Aorta (tissue), 5 donors: ENCODE measurements at regions not wholly inside any gene's neighbourhood (a gene's known extent, or its start where the extent isn't known, plus 50 kb on each side); places are given as distances from the start of the nearest gene placed in this dataset.
A peak's percentile ranks its signal among the peaks of the same experiment; 100 is the strongest.

Experiments
- ATAC-seq: fragments of 200-7000 bp; cut with Tn5 transposase; one replicate; pipeline ENCODE4 v1.9.1; 2022; ENCODE audit warnings: moderate library complexity; ENCODE audit not compliant: low FRiP score
- DNase-seq, 2 donors: peaks; one replicate each; pipeline ENCODE4 v3.0.0-alpha.2; 2020
- H3K27ac ChIP-seq, 2 donors: one replicate each; pipeline ENCODE4 v1.5.1; 2013; ENCODE audit warnings: low read length in 2 of 2, mild to moderate bottlenecking in 2 of 2, moderate library complexity in 2 of 2, control low read depth in 1 of 2, inconsistent platforms in 1 of 2, low read depth in 1 of 2
- H3K27me3 ChIP-seq, 2 donors: one replicate each; pipeline ENCODE4 v1.6.1; 2013; ENCODE audit warnings: control low read depth in 1 of 2, low read length in 1 of 2, mild to moderate bottlenecking in 1 of 2, moderate library complexity in 1 of 2; ENCODE audit not compliant: insufficient read depth in 2 of 2, control insufficient read depth in 1 of 2
- H3K36me3 ChIP-seq, 2 donors: one replicate each; pipeline ENCODE4 v1.6.1; 2013; ENCODE audit warnings: control low read depth in 1 of 2, low read length in 1 of 2, mild to moderate bottlenecking in 1 of 2; ENCODE audit not compliant: insufficient read depth in 2 of 2, control insufficient read depth in 1 of 2
- H3K4me1 ChIP-seq, 2 donors: one replicate each; pipeline ENCODE4 v1.6.1; 2013; ENCODE audit warnings: low read length in 2 of 2, control low read depth in 1 of 2, mild to moderate bottlenecking in 1 of 2, moderate library complexity in 1 of 2; ENCODE audit not compliant: insufficient read depth in 2 of 2, control insufficient read depth in 1 of 2
- H3K4me3 ChIP-seq, 2 donors: one replicate each; pipeline ENCODE4 v1.5.1; 2013; ENCODE audit warnings: low read length in 2 of 2, control low read depth in 1 of 2, mild to moderate bottlenecking in 1 of 2
- H3K9me3 ChIP-seq: one replicate; pipeline ENCODE4 v1.6.1; 2013; ENCODE audit warnings: mild to moderate bottlenecking, low read length; ENCODE audit not compliant: control insufficient read depth
- WGBS, 2 donors: extraction: QIAGEN DNeasy Blood & Tissue Kit; methylation state at CpG; one replicate each; pipeline ENCODE4 v1.1.7; 2013; 5-methylcytosine and 5-hydroxymethylcytosine counted together
- intact Hi-C, 2 donors: fragments of 100-400 bp; cut with DNase I; formaldehyde crosslinking; loops; one replicate each; pipeline versions ENCODE4 v1.14.2 to v1.15.0; 2022
- donor health status: healthy with polysubstance abuse.
- donor health status: Bipolar disorder and iron deficiency.
- donor health status: DM: no; HTN: no; CAD: no.
- donor health status: DM: no; HTN: no; CAD: no.
- donor health status: DM: yes; HTN: yes; CAD: no.

DNA sequence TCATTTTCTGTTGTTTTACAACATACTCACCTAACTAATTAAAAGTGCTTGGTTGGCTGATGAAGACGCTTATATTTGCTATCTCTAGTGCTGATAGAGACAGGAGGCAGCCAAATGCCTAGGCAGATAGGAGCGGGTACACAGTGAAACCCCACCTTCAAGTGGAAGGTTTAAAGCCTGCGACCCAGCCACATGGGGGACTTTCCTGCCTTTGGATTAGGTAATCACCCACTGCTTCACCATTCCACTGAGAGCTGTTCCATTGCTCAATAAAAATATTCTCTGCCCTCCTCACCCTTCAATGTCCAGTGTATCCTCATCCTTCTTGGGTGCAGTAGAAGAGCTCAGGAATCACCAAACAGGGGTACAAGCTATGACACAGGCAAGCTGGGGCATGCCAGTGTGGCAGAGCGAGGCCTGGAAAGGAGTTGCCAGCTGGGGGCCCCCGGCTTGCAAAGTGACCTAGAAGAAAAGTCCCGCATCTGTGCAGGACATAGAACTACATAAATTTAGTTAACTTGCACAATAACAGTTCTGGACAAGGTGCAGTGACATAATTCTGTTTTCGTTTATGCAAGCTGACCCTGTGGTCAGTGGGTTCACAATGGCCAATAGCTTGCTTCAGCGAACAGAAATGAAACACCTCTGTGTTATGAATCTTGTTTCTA lies 112.0 kb upstream of the MLIP start:
- intact Hi-C loops: no loop called here
- no peaks in the 10 kb centered on the region for H3K9me3 ChIP-seq
- no peaks in the 10 kb centered on the region for H3K4me1 ChIP-seq
- H3K36me3 ChIP-seq: no peaks in the 10 kb centered on the region
- ATAC-seq (no peak), DNase-seq (no peak)
- no peak overlapping the region for H3K27ac ChIP-seq
- H3K27me3 ChIP-seq: no peaks in the 10 kb centered on the region
- WGBS, 2 donors: 90 to 91% methylated on average over 8 of the region's 8 CpGs
- H3K4me3 ChIP-seq: no peak overlapping the region

DNA sequence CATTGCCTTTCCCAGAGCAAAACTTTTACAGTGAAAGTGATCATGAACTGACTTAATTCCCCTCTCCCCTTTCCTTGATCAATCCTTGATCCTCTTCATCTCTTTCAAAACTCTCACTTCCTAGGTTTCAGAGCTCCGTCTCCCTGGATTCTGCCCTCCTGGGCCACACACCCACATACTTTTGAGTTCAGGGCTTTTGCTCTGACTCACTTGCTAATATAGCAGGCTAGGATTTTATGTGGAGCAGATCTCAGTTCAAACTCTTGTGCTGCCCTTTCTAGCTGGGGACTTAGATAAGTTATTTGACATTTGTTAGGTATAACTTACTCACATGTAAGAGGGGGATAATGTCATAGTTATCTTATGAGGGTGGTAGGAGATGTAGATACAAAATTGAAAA lies 109.1 kb upstream of the MLIP start:
- H3K4me3 ChIP-seq: no peak overlapping the region
- H3K27me3 ChIP-seq: no peaks in the 10 kb centered on the region
- no peaks in the 10 kb centered on the region for H3K9me3 ChIP-seq
- no peaks in the 10 kb centered on the region for H3K36me3 ChIP-seq
- 73 to 77% methylated on average over 1 of the region's 1 CpG for WGBS, 2 donors
- no peak for ATAC-seq
- no peak for DNase-seq
- intact Hi-C loops: no loop called here
- no peaks in the 10 kb centered on the region for H3K4me1 ChIP-seq
- no peak overlapping the region for H3K27ac ChIP-seq

DNA sequence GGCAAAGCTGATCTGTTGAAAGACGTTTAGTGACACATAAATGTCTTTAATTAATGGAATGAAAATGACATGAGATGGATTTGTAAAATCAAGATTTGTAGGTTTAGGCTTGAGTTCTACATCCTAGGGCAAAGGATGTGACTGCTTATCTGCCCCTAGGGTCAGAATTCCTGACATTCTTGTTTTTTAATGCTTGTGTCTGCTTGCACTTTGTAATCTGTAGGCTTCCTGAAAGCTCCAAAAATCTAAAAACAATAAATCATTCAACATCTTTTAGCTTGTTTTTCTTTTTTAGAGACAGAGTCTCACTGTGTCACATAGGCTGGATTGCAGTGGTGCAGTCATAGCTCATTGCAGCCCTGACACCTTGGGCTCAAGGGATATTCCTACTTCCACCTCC lies 107.9 kb upstream of the MLIP start:
- 38 to 44% methylated on average over 1 of the region's 1 CpG for WGBS, 2 donors
- intact Hi-C loops: no loop called here
- Histone ChIP-seq H3K36me3 (no peaks in the 10 kb centered on the region), H3K27ac (no peak overlapping the region), H3K4me1 (no peaks in the 10 kb centered on the region), H3K27me3 (no peaks in the 10 kb centered on the region), H3K4me3 (no peak overlapping the region), H3K9me3 (no peaks in the 10 kb centered on the region)
- no peak for ATAC-seq
- DNase-seq: no peak

DNA sequence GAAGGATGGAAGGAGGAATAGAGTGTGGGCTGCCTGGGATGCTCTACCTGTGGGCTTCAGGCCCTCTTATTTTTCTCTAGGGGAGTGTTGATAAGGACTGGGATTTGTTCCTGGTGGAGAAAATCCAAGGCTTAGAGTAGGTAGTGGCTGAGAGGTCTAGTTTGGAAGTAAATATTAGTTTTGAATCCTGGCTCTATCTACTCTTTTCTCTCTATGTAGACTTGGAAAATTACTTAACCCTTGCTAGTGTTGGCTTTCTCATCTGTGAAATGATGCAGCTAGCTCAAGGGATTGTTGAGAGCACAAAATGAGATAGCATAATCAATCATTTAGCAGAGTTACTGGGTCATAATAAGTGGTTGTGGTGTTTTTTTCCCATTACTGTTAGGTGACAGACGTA lies 102.7 kb upstream of the MLIP start:
- no peak for ATAC-seq
- WGBS, 2 donors: 97 to 99% methylated on average over 1 of the region's 1 CpG

DNA sequence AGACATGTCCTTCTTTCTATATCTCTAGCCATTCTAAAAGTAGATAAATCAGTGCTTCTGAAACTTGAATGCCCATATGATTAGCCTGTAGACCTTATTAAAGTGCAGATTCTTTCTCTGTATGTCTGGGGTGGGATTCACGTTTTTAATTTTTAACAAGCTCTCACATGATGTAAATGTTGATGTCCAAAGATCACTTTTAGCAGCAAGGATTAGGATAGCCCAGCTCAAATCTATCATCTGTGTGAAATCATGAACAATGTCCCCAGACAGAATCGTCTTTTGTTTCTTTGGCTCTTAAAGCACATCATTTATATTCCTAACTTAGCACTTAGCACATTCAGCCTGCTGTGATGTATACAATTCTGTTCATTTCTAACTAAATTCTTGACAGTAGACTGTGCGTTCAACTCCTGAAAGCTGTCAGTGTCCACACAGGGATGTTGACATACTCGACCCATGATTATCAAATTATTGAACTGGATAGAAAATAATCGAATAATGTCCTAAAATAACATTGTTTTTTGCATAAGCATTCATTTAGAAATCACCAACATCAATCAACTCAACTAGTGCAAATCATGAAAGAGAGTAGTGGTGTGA lies 102.1 kb upstream of the MLIP start:
- intact Hi-C loops: no loop called here

More for the DNA sequence above, 102.7 kb upstream of the MLIP start:
- Histone ChIP-seq H3K4me1 (no peaks in the 10 kb centered on the region), H3K27ac (no peak overlapping the region), H3K9me3 (no peaks in the 10 kb centered on the region), H3K27me3 (no peaks in the 10 kb centered on the region), H3K36me3 (no peaks in the 10 kb centered on the region), H3K4me3 (no peak overlapping the region)
- intact Hi-C loops: no loop called here
- DNase-seq: no peak

DNA sequence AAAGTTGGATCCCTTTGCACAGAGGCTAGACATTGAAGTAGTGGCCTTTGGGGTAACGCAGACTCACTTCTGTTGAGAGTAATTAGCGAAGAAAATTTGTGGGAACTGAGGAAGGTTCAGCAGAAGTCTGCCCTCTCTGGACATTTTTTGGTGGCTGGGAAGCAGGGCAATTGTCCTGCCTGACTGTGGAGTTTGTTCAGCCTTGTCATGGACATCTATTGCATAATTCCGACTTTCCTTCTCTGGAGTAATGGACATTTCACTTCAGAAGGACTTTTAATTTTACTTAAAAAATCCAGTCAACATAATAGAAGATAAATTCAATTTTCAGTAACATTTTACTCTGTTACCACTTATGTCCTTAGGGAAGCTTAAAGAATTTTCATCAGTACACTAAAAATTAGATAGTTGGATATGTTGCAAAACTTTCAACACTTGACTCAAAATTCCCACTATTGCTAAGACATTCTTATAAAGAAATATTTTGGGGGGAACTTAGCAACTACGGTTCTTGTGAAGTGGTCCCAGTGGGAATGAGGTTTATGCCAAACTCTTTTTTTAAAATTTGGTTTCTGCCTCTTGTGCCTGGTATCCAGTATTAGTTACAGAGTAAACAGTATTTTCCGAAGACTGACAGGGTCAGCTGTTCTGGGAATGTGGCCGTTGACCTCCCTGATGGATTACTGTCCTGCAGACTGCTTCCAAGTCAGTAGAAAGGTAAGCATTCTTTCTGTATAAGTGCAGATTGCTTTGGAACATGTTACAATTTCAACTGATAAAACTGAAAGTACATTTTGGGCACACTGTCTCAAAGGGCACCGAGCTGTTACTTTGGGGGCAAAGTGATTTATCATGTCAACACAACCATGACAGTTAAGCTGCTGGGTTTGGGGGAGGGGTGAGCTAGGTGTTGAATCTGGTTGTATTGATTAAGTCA lies 100.6 kb upstream of the MLIP start:
- Histone ChIP-seq H3K27me3 (no peaks in the 10 kb centered on the region), H3K9me3 (peaks cover 1% of the 10 kb centered on the region), H3K4me1 (no peaks in the 10 kb centered on the region), H3K27ac (peak overlapping the region in 1 of 2 donors; percentile 17), H3K36me3 (no peaks in the 10 kb centered on the region), H3K4me3 (peak overlapping the region in 1 of 2 donors; percentile 32)
- WGBS, 2 donors: 39 to 40% methylated on average over 7 of the region's 7 CpGs
- DNase-seq (no peak), ATAC-seq (peak; percentile 65)
- intact Hi-C loops: no loop called here

More for the DNA sequence above, 102.1 kb upstream of the MLIP start:
- no peak for DNase-seq
- ATAC-seq: no peak
- H3K4me1 ChIP-seq: no peaks in the 10 kb centered on the region
- no peak overlapping the region for H3K27ac ChIP-seq
- no peak overlapping the region for H3K4me3 ChIP-seq
- no peaks in the 10 kb centered on the region for H3K36me3 ChIP-seq
- 89 to 90% methylated on average over 5 of the region's 5 CpGs for WGBS, 2 donors
- H3K9me3 ChIP-seq: no peaks in the 10 kb centered on the region
- H3K27me3 ChIP-seq: no peaks in the 10 kb centered on the region

DNA sequence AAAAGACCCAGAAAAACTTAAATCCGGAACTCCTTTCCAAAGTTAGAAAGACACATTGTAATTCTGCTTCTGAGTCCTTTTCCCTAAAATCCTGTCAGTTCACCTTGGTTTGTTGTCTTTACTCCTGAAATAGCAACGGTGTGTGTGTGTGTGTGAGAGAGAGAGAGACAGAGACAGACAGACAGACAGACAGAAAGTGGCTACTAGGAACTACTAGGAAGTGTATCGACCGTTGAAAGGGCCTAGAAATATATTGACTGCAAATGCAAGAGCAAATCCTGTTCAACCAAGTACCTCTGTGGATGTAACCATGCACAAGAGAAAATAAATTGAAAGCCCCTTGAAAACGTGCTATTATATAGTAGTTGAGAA lies 100.0 kb upstream of the MLIP start:
- no peak overlapping the region for H3K4me3 ChIP-seq
- no peak overlapping the region for H3K27ac ChIP-seq
- H3K4me1 ChIP-seq: no peaks in the 10 kb centered on the region
- no peaks in the 10 kb centered on the region for H3K27me3 ChIP-seq
- ATAC-seq (no peak), DNase-seq (no peak)
- no peaks in the 10 kb centered on the region for H3K36me3 ChIP-seq
- peaks cover 1% of the 10 kb centered on the region for H3K9me3 ChIP-seq
- WGBS, 2 donors: 28 to 32% methylated on average over 5 of the region's 5 CpGs
- intact Hi-C loops: no loop called here

DNA sequence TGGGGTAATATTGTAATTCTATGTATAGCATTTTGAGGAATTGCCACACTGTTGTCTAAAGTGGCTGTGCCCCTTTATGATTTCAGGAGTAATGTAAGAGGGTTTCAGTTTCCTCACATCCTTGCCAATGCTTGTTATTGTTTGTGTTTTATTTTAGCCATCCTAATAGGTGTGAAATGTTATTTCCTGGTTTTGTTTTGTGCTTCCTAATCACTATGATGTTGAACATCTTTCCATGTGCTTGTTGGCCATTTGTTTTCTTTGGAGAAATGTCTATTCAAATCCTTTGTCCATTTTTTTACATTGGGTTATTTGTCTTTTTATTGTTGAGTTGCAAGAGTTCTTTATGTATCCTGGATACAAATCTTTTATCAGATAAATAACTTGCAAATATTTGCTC lies 97.3 kb upstream of the MLIP start:
- Histone ChIP-seq H3K27me3 (no peaks in the 10 kb centered on the region), H3K4me3 (no peak overlapping the region), H3K27ac (no peak overlapping the region), H3K4me1 (no peaks in the 10 kb centered on the region), H3K9me3 (peaks cover 1% of the 10 kb centered on the region), H3K36me3 (no peaks in the 10 kb centered on the region)
- intact Hi-C loops: no loop called here
- DNase-seq: no peak
- ATAC-seq: no peak
